A549 (cell line): ENCODE measurements at regions not wholly inside any gene's neighbourhood (a gene's known extent, or its start where the extent isn't known, plus 50 kb on each side); places are given as distances from the start of the nearest gene placed in this dataset.

Experiments used
- ATAC-seq, 2 experiments: fragments of 200-7000 bp in 1 of 2; fragments of >200 bp in 1 of 2; cut with Nextera tagmentation in 1 of 2; cut with Tn5 transposase in 1 of 2; 3 replicates each; pipeline versions ENCODE4 v1.8.0 to v1.9.1; 2018 to 2020; ENCODE audit warnings: mild to moderate bottlenecking in 1 of 2, moderate library complexity in 1 of 2
- CTCF ChIA-PET: fragments of 300-600 bp; sonication (Branson Sonifier 250); formaldehyde crosslinking; extraction: SDS; loops from one replicate; lab custom pipeline; 2021; ENCODE audit warnings: antibody characterized with exemption, inconsistent platforms; lab: Yijun Ruan, JAX
- POLR2A ChIA-PET: fragments of 350-600 bp; formaldehyde crosslinking; extraction: SDS; loops from one replicate; lab custom pipeline; 2021; ENCODE audit warnings: antibody characterized with exemption, inconsistent platforms; lab: Yijun Ruan, JAX
- DNase-seq, 2 experiments: peaks; one replicate each; pipeline versions ENCODE4 v3.0.0 to v3.0.0-alpha.2; 2011 to 2016; ENCODE audit warnings: low read depth in 1 of 2, low spot score in 1 of 2
- FAIRE-seq: peaks from 2 replicates; lab custom pipeline; 2011; peaks lifted over from hg19 to GRCh38; lab: Jason Lieb, UNC
- H3K27ac ChIP-seq, 2 experiments: fragments of >200 bp; sonication (Bioruptor Twin); formaldehyde crosslinking; 3 replicates each; pipeline ENCODE4 v1.5.1; 2016 to 2017
- H3K4me1 ChIP-seq: fragments of >200 bp; sonication (Bioruptor Twin); formaldehyde crosslinking; 3 replicates; pipeline ENCODE4 v1.6.1; 2016
- H3K4me2 ChIP-seq: fragments of >200 bp; sonication (Bioruptor Twin); formaldehyde crosslinking; 3 replicates; pipeline ENCODE4 v1.6.1; 2016
- H3K4me3 ChIP-seq: fragments of >200 bp; sonication (Bioruptor Twin); formaldehyde crosslinking; 3 replicates; pipeline ENCODE4 v1.5.1; 2016
- H3K9me3 ChIP-seq: fragments of >200 bp; sonication (Bioruptor Twin); formaldehyde crosslinking; 3 replicates; pipeline ENCODE4 v1.6.1; 2016
- FOXS1 ChIP-seq: fragments of 250-450 bp; sonication (Bioruptor Pico); IDR thresholded peaks from 2 replicates; pipeline ENCODE4 v1.5.0; 2020; ENCODE audit warnings: mild to moderate bottlenecking, moderate library complexity
- HEYL ChIP-seq: fragments of 250-450 bp; sonication (Bioruptor Pico); IDR thresholded peaks from 2 replicates; pipeline ENCODE4 v1.8.0; 2021; ENCODE audit warnings: mild to moderate bottlenecking, moderate library complexity
- HOXB13 ChIP-seq: fragments of 250-450 bp; sonication (Bioruptor Pico); IDR thresholded peaks from 2 replicates; pipeline ENCODE4 v1.5.0; 2020; ENCODE audit warnings: low read depth, mild to moderate bottlenecking, moderate library complexity
- JUN ChIP-seq, 2 experiments: fragments of >200 bp; sonication (Bioruptor Twin); formaldehyde crosslinking; IDR thresholded peaks; 2 replicates in 1 of 2; 3 replicates in 1 of 2; pipeline ENCODE4 v1.6.1; 2016 to 2017
- KDM1A ChIP-seq: fragments of 200-600 bp; sonication (generic); IDR thresholded peaks from 2 replicates; pipeline ENCODE4 v1.6.1; 2016; ENCODE audit warnings: low read depth, mild to moderate bottlenecking
- MAZ ChIP-seq: fragments of 150-350 bp; IDR thresholded peaks from 2 replicates; pipeline ENCODE4 v1.6.1; 2014; ENCODE audit warnings: antibody characterized with exemption, low read depth, low read length, borderline replicate concordance
- NPAS2 ChIP-seq: fragments of 250-450 bp; sonication (Bioruptor Pico); IDR thresholded peaks from 2 replicates; pipeline ENCODE4 v1.8.0; 2022; ENCODE audit warnings: mild to moderate bottlenecking, moderate library complexity, borderline replicate concordance
- RAD21 ChIP-seq, 2 experiments: fragments of >200 bp in 1 of 2; sonication (Bioruptor Twin) in 1 of 2; formaldehyde crosslinking in 1 of 2; IDR thresholded peaks in 1 of 2; conservative IDR thresholded peaks in 1 of 2; 2 replicates in 1 of 2; 3 replicates in 1 of 2; pipeline ENCODE4 v1.6.1; 2012 to 2018; ENCODE audit warnings: inconsistent platforms in 1 of 2
- SMC3 ChIP-seq: fragments of >200 bp; sonication (Bioruptor Twin); formaldehyde crosslinking; IDR thresholded peaks from 3 replicates; pipeline ENCODE4 v1.6.1; 2018; ENCODE audit warnings: inconsistent platforms
- SREBF2 ChIP-seq: fragments of 450-650 bp; IDR thresholded peaks from 2 replicates; pipeline ENCODE4 v1.6.1; 2014; ENCODE audit warnings: mild to moderate bottlenecking, moderate library complexity
- TP53 ChIP-seq: fragments of 250-450 bp; sonication (Bioruptor Pico); IDR thresholded peaks from 2 replicates; pipeline ENCODE4 v1.5.0; 2021; ENCODE audit warnings: mild to moderate bottlenecking, moderate library complexity
- ZNF302 ChIP-seq: fragments of 250-450 bp; sonication (Bioruptor Pico); IDR thresholded peaks from 2 replicates; pipeline ENCODE4 v1.9.0; 2021; ENCODE audit warnings: inconsistent platforms, mild to moderate bottlenecking, moderate library complexity
- WGBS: methylation state at CpG from one replicate; pipeline ENCODE4 v1.1.6; 2017; ENCODE audit errors: missing lambda C conversion rate; 5-methylcytosine and 5-hydroxymethylcytosine counted together
- TF ChIP-seq, protein P1 (sequence below): IDR thresholded peaks from 2 replicates; pipeline ENCODE4 v1.6.1; 2012; ENCODE audit warnings: low read depth, borderline replicate concordance
- TF ChIP-seq, protein P2 (sequence below): fragments of 200-600 bp; sonication (generic); IDR thresholded peaks from 2 replicates; pipeline ENCODE4 v1.6.1; 2016; ENCODE audit warnings: antibody characterized with exemption, mild to moderate bottlenecking, moderate library complexity
- TF ChIP-seq, protein P3 (sequence below): fragments of 250-450 bp; sonication (Bioruptor Pico); IDR thresholded peaks from 2 replicates; pipeline ENCODE4 v1.5.0; 2020; ENCODE audit warnings: low read depth, mild to moderate bottlenecking, moderate library complexity
- TF ChIP-seq, protein P4 (sequence below): fragments of >200 bp; sonication (Bioruptor Twin); formaldehyde crosslinking; IDR thresholded peaks from 2 replicates; pipeline ENCODE4 v1.6.1; 2016
- TF ChIP-seq, protein P5 (sequence below): fragments of 250-450 bp; sonication (Bioruptor Pico); IDR thresholded peaks from 2 replicates; pipeline ENCODE4 v1.5.0; 2021; ENCODE audit warnings: mild to moderate bottlenecking, moderate library complexity, borderline replicate concordance

DNA sequence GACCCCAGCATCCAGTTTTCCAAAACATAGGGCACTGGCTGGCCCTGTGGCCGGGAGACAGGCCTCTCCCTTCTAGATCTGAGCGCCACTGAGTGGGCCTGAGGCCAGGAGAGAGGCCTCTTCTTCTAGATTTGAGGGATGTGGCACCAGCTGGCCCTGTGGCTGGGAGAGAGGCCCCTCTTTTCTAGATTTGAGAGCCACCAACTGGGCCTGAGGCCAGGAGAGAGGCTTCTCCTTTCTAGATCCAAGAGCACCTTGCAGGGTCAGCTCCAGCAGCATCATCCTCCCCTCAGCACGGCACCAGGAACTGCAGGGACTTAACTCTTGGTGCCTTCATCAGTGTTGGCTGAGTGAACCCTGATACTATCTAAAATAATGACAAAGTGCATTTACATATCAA lies 114.3 kb upstream of the ALKAL2 start:
- ATAC-seq (no peak), DNase-seq (no peak), FAIRE-seq (no peak)
- ChIA-PET POLR2A (no interaction called here), CTCF (no interaction called here)
- Histone ChIP-seq H3K27ac (no peak overlapping the region), H3K4me2 (no peak overlapping the region), H3K4me1 (no peaks in the 10 kb centered on the region), H3K4me3 (no peak overlapping the region), H3K9me3 (no peaks in the 10 kb centered on the region; the same call in 2 of the 3 replicates)
- WGBS = 6% methylated on average over 3 of the region's 3 CpGs
- TF ChIP-seq NPAS2 (CRISPR knock-in tag) (no peak), KDM1A (no peak), SMC3 (no peak), TP53 (CRISPR knock-in tag) (no peak), HOXB13 (CRISPR knock-in tag) (no peak), FOXS1 (CRISPR knock-in tag) (no peak)
- TF ChIP-seq, protein P1, sequence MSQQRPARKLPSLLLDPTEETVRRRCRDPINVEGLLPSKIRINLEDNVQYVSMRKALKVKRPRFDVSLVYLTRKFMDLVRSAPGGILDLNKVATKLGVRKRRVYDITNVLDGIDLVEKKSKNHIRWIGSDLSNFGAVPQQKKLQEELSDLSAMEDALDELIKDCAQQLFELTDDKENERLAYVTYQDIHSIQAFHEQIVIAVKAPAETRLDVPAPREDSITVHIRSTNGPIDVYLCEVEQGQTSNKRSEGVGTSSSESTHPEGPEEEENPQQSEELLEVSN = no peak
- TF ChIP-seq, protein P2, sequence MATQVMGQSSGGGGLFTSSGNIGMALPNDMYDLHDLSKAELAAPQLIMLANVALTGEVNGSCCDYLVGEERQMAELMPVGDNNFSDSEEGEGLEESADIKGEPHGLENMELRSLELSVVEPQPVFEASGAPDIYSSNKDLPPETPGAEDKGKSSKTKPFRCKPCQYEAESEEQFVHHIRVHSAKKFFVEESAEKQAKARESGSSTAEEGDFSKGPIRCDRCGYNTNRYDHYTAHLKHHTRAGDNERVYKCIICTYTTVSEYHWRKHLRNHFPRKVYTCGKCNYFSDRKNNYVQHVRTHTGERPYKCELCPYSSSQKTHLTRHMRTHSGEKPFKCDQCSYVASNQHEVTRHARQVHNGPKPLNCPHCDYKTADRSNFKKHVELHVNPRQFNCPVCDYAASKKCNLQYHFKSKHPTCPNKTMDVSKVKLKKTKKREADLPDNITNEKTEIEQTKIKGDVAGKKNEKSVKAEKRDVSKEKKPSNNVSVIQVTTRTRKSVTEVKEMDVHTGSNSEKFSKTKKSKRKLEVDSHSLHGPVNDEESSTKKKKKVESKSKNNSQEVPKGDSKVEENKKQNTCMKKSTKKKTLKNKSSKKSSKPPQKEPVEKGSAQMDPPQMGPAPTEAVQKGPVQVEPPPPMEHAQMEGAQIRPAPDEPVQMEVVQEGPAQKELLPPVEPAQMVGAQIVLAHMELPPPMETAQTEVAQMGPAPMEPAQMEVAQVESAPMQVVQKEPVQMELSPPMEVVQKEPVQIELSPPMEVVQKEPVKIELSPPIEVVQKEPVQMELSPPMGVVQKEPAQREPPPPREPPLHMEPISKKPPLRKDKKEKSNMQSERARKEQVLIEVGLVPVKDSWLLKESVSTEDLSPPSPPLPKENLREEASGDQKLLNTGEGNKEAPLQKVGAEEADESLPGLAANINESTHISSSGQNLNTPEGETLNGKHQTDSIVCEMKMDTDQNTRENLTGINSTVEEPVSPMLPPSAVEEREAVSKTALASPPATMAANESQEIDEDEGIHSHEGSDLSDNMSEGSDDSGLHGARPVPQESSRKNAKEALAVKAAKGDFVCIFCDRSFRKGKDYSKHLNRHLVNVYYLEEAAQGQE = no peak

DNA sequence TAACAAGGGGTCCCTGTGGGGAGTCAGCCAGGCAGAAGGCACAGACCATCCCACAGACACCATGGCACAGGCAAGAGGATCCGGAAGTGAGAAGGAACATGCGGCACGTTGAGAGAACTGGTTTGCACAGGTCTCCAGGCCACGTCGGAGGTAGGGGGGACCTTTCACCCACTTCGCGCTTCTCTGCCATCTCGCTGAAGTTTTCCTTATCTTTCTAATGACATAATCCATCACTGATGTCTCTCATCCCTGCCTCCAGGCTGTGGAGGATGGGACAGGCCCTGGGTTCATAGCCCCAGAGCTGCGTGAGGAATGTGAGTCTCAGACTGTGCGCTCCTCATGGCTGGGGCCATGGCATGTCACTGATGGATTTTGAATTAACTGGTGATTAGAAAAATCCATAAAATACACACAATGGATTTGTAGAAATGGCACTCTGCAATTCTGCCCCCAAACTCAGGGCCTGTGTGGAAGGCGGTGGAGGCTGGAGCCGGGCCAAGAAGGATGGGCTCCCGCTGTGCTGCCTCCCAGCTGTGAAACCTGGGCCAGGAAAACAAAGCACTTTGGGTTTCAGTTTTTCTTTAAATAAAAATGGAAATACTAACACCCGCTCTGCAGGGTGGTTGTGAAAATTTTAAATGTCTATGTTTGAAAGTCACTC lies 113.3 kb upstream of the ALKAL2 start:
- no peak for DNase-seq
- POLR2A ChIA-PET = no interaction called here
- TF ChIP-seq JUN (IDR thresholded peaks at IDR 0.05) (no peak), MAZ (no peak), HOXB13 (CRISPR knock-in tag) (no peak), SREBF2 (no peak), ZNF302 (CRISPR knock-in tag) (no peak), RAD21 (conservative IDR thresholded peaks at IDR 0.05 in 1 of 2, IDR thresholded peaks at IDR 0.05 in 1 of 2) (no peak)
- TF ChIP-seq, protein P3, sequence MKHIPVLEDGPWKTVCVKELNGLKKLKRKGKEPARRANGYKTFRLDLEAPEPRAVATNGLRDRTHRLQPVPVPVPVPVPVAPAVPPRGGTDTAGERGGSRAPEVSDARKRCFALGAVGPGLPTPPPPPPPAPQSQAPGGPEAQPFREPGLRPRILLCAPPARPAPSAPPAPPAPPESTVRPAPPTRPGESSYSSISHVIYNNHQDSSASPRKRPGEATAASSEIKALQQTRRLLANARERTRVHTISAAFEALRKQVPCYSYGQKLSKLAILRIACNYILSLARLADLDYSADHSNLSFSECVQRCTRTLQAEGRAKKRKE = no peak
- TF ChIP-seq, all 56 proteins: peak for 0
- H3K27ac ChIP-seq = no peak overlapping the region
- H3K4me3 ChIP-seq = no peak overlapping the region
- H3K9me3 ChIP-seq = no peaks in the 10 kb centered on the region; the same call in 2 of the 3 replicates
- CTCF ChIA-PET = no interaction called here
- H3K4me2 ChIP-seq = no peak overlapping the region
- ATAC-seq (no peak), FAIRE-seq (no peak)
- 72% methylated on average over 14 of the region's 14 CpGs for WGBS
- H3K4me1 ChIP-seq = no peaks in the 10 kb centered on the region

DNA sequence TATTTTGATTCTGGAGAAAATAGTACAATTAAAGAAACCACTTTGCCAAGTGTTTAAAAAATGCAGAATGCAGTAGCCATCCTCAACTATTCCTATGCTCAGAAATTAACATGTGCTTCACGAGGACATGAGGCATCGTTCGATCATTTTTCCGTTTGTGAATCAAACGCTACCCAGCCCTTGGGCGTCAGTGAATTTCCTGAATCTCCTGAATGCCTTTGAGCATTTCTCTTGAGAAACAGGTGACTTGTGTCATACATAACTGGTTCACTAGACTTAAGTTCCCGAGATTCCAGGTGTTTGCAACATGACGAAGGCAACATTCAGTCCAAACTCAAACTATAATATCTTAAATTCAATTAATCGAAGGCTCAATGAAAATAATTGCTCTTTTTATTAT lies 110.0 kb upstream of the ALKAL2 start:
- FAIRE-seq (no peak), ATAC-seq (no peak), DNase-seq (no peak)
- H3K4me3 ChIP-seq = no peak overlapping the region
- CTCF ChIA-PET = no interaction called here
- H3K4me2 ChIP-seq = no peak overlapping the region
- 64% methylated on average over 9 of the region's 9 CpGs for WGBS
- H3K27ac ChIP-seq = no peak overlapping the region
- no peaks in the 10 kb centered on the region for H3K9me3 ChIP-seq
- POLR2A ChIA-PET = no interaction called here
- no peaks in the 10 kb centered on the region for H3K4me1 ChIP-seq
- no peak for TF ChIP-seq HEYL (CRISPR knock-in tag)
- TF ChIP-seq, protein P4, sequence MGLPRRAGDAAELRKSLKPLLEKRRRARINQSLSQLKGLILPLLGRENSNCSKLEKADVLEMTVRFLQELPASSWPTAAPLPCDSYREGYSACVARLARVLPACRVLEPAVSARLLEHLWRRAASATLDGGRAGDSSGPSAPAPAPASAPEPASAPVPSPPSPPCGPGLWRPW = no peak
- TF ChIP-seq, protein P5, sequence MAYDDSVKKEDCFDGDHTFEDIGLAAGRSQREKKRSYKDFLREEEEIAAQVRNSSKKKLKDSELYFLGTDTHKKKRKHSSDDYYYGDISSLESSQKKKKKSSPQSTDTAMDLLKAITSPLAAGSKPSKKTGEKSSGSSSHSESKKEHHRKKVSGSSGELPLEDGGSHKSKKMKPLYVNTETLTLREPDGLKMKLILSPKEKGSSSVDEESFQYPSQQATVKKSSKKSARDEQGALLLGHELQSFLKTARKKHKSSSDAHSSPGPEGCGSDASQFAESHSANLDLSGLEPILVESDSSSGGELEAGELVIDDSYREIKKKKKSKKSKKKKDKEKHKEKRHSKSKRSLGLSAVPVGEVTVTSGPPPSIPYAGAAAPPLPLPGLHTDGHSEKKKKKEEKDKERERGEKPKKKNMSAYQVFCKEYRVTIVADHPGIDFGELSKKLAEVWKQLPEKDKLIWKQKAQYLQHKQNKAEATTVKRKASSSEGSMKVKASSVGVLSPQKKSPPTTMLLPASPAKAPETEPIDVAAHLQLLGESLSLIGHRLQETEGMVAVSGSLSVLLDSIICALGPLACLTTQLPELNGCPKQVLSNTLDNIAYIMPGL = no peak
